ENCODE measurements at regions not wholly inside any gene's neighbourhood (a gene's known extent, or its start where the extent isn't known, plus 50 kb on each side); places are given as distances from the start of the nearest gene placed in this dataset.
"Not testable (repeated sequence)": the region's sequence is repeated elsewhere in the genome, so short reads cannot be mapped to it uniquely, and the experiment has no call there.

GRCh38 chr18:4704781-4705180, 249.7 kb upstream of the DLGAP1 start:
- ATAC-seq (ENCODE audit: low read depth) (no peak), DNase-seq (ENCODE audit: low spot score) (no peak)
- TF ChIP-seq, protein P1, sequence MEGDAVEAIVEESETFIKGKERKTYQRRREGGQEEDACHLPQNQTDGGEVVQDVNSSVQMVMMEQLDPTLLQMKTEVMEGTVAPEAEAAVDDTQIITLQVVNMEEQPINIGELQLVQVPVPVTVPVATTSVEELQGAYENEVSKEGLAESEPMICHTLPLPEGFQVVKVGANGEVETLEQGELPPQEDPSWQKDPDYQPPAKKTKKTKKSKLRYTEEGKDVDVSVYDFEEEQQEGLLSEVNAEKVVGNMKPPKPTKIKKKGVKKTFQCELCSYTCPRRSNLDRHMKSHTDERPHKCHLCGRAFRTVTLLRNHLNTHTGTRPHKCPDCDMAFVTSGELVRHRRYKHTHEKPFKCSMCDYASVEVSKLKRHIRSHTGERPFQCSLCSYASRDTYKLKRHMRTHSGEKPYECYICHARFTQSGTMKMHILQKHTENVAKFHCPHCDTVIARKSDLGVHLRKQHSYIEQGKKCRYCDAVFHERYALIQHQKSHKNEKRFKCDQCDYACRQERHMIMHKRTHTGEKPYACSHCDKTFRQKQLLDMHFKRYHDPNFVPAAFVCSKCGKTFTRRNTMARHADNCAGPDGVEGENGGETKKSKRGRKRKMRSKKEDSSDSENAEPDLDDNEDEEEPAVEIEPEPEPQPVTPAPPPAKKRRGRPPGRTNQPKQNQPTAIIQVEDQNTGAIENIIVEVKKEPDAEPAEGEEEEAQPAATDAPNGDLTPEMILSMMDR (IDR thresholded peaks at IDR 0.05; ENCODE audit: poor library complexity, severe bottlenecking), result no peak

GRCh38 chr18:4691836-4692235, 236.7 kb upstream of the DLGAP1 start:
- Histone ChIP-seq H3K27me3 (ENCODE audit: insufficient read depth, poor library complexity, severe bottlenecking) (no peaks in the 10 kb centered on the region), H3K9me3 (ENCODE audit: severe bottlenecking) (no peaks in the 10 kb centered on the region), H3K36me3 (ENCODE audit: low read depth) (no peaks in the 10 kb centered on the region), H3K4me3 (ENCODE audit: severe bottlenecking) (no peak overlapping the region), H3K4me1 (ENCODE audit: insufficient read depth, poor library complexity, severe bottlenecking) (no peaks in the 10 kb centered on the region), H3K27ac (ENCODE audit: poor library complexity, severe bottlenecking) (no peak overlapping the region)
- no peak for DNase-seq (ENCODE audit: low spot score)
- ATAC-seq (ENCODE audit: low read depth), result no peak
- TF ChIP-seq, protein P1 (IDR thresholded peaks at IDR 0.05; ENCODE audit: poor library complexity, severe bottlenecking), result no peak

More at GRCh38 chr18:4704781-4705180, 249.7 kb upstream of the DLGAP1 start:
- Histone ChIP-seq H3K36me3 (ENCODE audit: low read depth) (no peaks in the 10 kb centered on the region), H3K27me3 (ENCODE audit: insufficient read depth, poor library complexity, severe bottlenecking) (no peaks in the 10 kb centered on the region), H3K4me3 (ENCODE audit: severe bottlenecking) (no peak overlapping the region), H3K4me1 (ENCODE audit: insufficient read depth, poor library complexity, severe bottlenecking) (no peaks in the 10 kb centered on the region), H3K9me3 (ENCODE audit: severe bottlenecking) (no peaks in the 10 kb centered on the region), H3K27ac (ENCODE audit: poor library complexity, severe bottlenecking) (no peak overlapping the region)

- not testable (repeated sequence) for H3K4me3 ChIP-seq (ENCODE audit: severe bottlenecking); H3K27me3 ChIP-seq (ENCODE audit: insufficient read depth, poor library complexity, severe bottlenecking); H3K36me3 ChIP-seq (ENCODE audit: low read depth); DNase-seq (ENCODE audit: low spot score); H3K4me1 ChIP-seq (ENCODE audit: insufficient read depth, poor library complexity, severe bottlenecking); H3K27ac ChIP-seq (ENCODE audit: poor library complexity, severe bottlenecking); H3K9me3 ChIP-seq (ENCODE audit: severe bottlenecking); ATAC-seq (ENCODE audit: low read depth)
These were observed 223.6 kb upstream of the DLGAP1 start for GRCh38 chr18:4678685-4679084.

- no peak overlapping the region for H3K27ac ChIP-seq (ENCODE audit: poor library complexity, severe bottlenecking)
- H3K4me3 ChIP-seq (ENCODE audit: severe bottlenecking), result no peak overlapping the region
- no peaks in the 10 kb centered on the region for H3K4me1 ChIP-seq (ENCODE audit: insufficient read depth, poor library complexity, severe bottlenecking)
- H3K9me3 ChIP-seq (ENCODE audit: severe bottlenecking), result no peaks in the 10 kb centered on the region
- TF ChIP-seq, protein P1 (IDR thresholded peaks at IDR 0.05; ENCODE audit: poor library complexity, severe bottlenecking), result no peak
- DNase-seq (ENCODE audit: low spot score) (no peak), ATAC-seq (ENCODE audit: low read depth) (no peak)
- H3K36me3 ChIP-seq (ENCODE audit: low read depth), result no peaks in the 10 kb centered on the region
- H3K27me3 ChIP-seq (ENCODE audit: insufficient read depth, poor library complexity, severe bottlenecking), result no peaks in the 10 kb centered on the region
These were observed 221.9 kb upstream of the DLGAP1 start for GRCh38 chr18:4677006-4677405.

DNA sequence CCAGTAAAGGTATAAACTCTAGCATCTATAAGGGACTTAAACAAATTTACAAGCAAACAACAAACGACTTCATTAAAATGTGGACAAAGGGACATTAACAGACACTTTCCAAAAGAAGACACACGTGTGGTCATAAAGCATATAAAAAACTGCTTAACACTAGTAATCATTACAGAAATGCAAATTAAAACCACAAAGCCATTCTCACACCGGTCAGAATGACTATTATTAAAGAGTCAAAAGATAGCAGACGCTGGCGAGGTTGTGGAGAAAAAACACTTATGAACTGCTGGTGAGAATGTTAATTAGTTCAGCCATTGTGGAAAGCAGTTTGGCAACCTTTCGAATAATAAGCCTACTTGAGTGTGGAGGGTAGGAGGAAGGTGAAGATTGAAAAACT, 217.1 kb upstream of the DLGAP1 start:
- Histone ChIP-seq H3K4me3 (ENCODE audit: severe bottlenecking) (no peak overlapping the region), H3K9me3 (ENCODE audit: severe bottlenecking) (peaks cover 4% of the 10 kb centered on the region), H3K36me3 (ENCODE audit: low read depth) (no peaks in the 10 kb centered on the region), H3K27me3 (ENCODE audit: insufficient read depth, poor library complexity, severe bottlenecking) (no peaks in the 10 kb centered on the region), H3K4me1 (ENCODE audit: insufficient read depth, poor library complexity, severe bottlenecking) (no peaks in the 10 kb centered on the region), H3K27ac (ENCODE audit: poor library complexity, severe bottlenecking) (no peak overlapping the region)
- TF ChIP-seq, protein P1 (IDR thresholded peaks at IDR 0.05; ENCODE audit: poor library complexity, severe bottlenecking), result no peak
- no peak for ATAC-seq (ENCODE audit: low read depth)
- no peak for DNase-seq (ENCODE audit: low spot score)

All from RWPE2 (cell line).